Femur (tissue), 1 donor: ENCODE measurements at regions not wholly inside any gene's neighbourhood (a gene's known extent, or its start where the extent isn't known, plus 50 kb on each side); places are given as distances from the start of the nearest gene placed in this dataset.

ENCODE experiments used
- DNase-seq: peaks from one replicate; pipeline ENCODE4 v3.0.0-alpha.2; 2017

DNA sequence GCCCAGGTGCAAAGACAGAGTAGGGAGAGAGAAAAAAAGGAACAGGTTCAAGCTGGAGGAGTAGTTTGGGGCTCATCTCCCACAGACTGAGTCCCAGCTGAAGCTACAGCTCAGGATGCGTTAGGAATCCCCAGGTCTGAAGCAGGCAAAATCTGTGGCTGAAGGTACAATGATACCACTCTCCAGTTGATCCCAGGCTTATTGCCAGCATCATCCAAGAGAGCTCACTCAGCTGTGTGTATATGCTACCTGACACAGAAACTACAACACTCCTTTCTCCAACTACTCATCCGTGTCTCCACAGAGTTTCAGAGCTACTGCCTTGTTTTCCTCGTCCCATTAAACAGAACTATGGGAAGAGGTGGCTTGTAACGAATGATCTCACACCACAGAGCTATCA is 851.3 kb downstream of the GRID1 start:
- no peak for DNase-seq

DNA sequence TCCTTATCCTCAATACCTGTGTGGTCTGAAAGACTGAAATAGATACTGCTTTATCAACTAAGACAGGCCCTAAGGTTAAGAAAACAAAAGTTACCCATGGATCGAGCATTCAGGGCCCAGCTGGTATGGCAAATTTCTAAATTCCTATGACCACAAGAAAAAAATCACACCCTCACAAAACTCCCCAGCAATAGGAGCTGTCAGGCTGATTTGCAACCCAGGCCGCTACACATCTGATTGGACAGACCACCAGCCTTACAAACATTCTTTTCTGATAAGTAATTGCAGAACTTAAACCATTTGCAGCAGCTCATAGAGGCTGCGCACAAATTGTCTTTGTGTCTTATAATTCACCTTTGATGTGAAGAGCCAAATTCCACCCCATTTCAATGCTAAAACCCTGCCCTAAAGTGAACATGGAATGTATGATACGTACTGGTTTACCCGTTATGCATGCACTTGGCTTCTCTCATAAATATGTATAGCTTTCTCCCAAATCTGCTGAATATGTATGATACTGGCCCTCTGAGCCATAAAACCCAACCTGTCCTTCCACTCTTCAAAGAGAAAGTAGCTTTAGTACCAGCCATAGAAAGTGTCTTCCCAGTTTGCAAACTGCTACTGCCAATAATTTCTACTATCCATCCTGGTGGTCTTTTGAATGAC is 842.5 kb downstream of the GRID1 start:
- no peak for DNase-seq

DNA sequence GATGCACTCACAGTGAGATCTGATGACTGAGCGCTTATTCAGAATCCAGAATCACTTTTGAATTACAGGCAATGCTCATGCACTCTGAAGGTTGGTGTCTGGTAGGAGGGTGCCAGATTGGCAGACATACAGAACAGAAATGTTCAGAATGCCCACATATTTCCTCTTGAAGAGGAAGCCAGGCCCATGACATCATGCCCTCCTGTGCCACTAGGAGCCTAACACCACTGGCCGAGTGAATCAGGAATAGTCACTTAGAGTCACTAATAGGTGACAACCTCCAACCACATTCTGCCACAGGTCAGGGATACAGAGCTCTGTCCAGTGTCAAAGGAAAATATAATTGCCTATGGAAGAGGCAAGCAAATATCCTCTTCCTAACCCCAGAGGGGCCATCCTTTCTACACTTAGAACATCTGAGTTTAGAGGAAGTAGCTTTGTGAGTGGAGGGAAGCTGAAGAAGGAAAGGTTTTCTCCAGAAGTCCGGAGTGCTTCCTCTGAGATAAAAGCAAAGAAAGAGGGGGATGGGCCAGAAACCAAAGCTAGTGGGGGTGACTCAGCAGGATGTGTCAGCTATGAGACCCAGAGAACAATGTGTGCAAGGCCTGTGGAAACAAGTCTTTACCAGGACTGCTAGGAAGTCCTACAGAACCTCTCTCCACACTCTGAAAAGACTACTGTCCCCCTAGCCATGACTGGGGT is 838.8 kb downstream of the GRID1 start:
- DNase-seq = no peak

DNA sequence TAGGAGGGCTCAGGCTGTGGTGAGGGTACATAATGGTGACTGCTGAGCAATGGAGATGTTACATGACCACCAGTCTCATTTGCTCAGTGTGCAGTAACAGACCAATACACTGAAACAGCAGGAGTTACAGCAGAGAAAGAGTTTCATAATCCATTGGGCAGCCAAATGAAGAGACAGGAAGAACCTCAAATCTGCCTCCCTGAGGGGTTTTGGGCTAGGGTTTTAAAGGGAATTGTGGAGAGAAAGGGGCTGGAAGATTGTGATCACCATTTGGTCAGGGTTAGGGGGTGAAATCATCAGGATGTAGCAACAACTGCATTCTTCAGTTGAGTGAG is 838.3 kb downstream of the GRID1 start:
- no peak for DNase-seq

DNA sequence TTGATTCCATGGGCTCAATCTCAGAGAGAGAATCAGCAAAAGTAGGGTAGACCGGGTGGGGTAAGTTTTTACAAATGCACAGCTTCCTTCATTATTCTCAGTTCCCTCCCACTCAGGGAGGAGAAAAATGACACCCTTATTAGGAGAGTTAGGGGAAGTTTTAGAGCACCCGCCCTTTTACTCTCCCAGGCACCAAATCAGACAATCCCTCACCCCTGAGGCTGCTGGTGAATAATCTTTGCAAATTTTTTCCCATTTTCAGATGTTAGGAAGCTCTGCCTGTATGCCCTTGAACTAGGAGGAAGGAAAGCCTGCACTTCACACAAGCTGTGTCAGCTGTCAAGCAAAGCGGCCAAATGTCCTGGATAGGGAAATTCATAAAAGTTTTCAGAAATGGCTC is 834.9 kb downstream of the GRID1 start:
- DNase-seq = no peak

DNA sequence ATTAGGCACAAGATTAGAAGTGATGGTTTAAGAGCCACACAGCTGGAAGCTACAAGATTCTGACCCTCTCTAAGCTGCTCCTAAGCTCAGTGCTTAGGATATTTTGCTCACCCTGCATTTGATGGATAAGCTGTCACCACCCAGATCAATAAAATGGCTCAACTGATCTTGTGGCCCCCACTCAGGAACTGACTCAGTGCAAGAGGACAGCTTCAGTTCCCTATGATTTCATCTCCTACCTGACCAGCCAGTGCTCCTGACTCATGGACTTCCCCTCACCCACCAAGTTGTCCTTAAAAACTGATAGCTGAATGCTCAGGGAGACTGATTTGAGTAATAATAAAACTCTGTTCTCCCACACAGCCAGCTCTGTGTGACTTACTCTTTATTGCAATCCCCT is 833.8 kb downstream of the GRID1 start:
- no peak for DNase-seq

DNA sequence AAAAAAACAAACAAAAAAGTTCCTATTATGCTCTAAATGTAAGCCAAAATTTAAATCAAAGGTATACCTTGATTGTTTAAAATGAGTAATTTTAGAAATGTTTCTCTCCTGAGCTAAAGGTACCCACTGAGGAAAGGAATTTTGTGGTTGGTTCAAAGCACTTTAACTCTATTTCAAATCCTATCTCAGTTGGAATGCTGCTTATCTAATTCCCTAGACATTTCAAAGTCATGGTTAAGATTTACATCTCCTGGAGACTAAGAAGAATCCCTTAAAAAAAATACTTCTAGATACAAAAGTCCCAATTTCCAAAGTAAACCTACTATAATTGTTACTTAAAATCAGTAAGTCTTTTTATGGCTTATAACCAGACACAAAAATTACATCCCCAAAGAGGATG is 830.7 kb downstream of the GRID1 start:
- no peak for DNase-seq

DNA sequence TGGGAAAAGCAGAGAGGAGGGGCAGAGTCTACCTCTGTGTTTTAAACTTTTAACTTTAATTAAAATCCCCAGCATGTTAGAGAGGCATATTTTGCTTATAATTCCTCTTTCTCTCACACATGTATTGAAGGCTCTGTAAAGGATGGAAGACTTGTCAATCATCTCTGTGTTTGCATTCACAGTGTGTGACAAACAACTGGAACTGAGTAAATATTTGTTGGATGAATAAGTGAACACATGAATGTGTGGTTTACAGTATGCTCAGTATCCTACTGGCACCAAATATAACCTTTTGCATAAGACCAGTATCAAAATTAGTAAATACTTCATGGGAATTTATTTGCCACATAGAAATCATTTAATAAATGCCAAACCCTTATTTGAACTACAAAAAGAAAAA is 829.0 kb downstream of the GRID1 start:
- no peak for DNase-seq

DNA sequence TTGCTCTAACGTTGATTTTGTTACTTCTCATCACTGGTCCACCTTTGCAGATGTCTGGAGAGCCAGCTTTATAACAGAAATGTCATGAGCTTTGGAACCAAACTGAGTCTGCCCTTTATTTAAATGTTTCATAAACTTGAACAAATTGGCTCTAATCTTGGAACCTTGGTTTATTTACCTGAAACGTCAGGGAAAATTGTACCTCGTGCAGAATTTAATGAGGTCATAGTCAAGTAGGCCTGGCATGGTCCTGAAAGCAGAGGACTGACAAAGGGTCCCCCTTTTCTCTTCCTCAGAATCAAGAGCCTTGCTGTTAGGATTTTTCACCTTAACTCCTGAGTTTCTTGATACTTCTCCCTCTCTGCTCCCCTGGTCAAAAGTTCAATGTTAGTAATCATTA is 828.0 kb downstream of the GRID1 start:
- no peak for DNase-seq

DNA sequence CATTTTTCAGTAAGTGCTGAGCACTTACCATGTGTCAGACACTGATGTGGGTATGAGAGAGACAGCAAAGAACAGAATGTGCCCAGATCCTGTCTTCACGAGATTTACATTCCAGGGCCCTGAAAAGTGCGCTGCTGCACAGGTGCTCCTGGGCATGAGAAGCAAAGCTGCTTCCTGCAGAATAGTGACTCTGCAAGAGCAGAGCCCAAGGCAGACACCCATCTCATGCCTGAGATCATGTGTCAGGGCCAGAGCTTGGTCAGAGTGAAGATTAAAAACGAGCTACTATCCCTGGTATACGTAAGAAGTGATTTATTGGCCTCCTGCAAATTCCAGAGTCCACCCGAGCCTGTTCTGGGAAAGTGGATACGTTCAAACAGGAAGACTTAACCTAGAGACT is 824.4 kb downstream of the GRID1 start:
- no peak for DNase-seq

DNA sequence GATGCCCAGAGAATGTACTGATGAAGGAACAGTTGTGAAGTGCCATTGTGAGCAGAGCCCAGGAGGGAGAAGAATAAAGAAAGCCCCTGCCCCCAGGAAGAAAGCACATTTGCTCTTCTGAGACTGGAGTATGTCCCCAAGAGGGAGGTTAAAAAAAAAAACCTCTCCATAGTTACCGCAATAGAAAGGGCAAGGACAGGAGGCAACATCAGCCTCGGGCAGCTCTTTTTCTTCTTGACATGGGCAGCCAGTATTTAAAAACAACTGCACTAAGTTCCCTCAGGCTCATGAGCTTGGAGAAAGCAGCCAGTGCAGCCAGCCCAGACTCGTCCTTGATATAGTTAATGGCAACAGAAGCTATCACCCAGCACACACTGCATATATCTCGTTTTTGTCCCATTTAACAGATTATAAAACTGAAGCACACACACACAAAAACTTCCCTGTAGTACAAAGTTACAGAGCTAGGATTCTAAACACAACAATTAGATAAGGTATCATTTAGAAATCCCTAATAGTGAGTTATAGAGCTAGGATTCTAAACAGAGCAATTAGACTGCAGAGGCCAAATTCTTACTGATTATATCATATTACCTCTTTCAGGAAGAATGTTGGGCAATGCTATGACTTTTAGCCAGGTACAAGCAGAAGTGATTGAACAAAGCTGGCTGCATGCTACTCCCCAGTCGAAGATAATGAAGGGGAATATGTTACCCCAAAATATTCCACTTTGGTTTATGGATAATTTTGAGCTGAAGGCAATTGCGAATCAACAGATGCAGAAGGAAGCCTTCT is 823.5 kb downstream of the GRID1 start:
- DNase-seq = no peak

DNA sequence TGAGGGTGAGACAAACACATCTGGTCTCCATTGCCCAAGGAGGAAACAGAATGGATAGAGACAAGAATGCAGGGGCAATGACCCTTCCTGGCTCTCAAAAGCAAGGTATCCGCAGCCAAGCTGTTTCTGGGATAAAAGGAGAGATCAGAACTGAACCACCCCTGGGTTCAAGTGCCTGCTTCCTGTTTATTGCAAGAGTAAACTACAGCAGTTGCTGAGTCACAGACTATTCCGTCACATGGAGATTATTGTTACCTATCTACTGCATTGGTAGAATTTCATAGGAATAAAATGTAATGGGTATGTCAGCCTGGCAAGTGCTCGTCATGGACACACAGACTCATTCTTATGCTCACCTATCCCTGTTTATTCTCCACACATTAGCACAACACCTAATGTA is 821.6 kb downstream of the GRID1 start:
- DNase-seq = no peak

DNA sequence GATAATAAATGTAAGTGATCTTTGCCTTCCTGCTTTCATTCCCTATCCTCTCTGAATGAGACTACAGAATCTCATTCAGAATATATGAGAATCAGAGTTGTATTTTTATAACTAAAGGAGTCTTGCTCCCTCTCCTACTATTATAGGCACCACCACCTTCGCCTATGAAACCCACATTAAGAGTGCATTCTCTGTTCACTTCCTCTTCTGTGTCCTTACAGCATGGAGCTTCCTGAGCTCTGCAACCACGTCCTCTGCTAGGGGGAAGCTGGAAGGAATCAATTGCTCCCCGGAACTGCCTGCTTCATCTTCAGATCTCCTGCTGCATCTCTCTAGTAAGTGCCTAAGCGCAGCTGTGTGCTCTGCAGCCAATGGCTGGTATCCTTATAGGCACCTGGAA is 820.7 kb downstream of the GRID1 start:
- no peak for DNase-seq

DNA sequence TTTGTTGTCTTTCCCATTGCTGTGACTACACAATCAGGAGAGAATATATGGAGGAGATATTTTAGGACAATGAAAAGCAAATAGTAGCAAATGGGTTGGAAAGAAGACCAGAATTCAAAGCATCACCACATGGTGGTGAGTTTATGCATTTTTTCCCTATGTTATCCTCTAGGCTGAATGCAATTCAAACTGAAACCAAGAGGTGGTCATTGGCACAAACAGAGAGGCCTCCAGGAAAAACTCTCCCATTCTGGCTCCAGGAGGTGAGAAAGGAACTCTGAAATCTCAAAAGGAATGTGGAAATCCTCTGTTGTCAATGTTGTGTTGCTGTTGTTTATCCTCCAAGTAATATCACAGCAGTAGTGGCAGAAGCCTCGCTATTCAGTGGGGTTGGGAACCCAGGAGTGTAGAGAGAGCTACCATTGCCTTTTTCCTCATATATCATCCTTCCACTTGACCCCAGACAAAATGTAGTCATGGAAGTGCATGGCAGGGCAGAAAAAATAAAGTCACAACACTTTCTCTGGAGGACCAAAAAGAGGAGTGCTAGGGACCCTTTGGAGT is 819.1 kb downstream of the GRID1 start:
- no peak for DNase-seq

DNA sequence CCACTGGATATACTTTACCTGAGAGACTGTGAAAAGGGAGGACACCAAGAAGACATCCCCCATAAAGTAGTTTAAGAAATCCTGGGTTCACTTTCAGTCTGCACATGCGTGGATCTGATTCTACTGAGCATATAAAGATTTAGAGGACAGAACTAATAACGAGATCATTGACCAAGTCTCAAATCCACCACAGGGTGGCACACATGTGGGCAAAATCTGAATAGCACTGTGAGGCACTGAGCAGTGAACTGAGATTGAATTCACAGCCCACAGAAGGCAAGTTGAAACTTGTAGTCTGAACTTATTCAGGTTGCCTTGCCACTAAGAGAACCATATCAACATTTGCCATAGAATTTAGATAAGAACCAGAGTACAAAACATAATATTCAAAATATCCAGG is 818.6 kb downstream of the GRID1 start:
- DNase-seq = peak; percentile 30
